ENCODE measurements at regions not wholly inside any gene's neighbourhood (a gene's known extent, or its start where the extent isn't known, plus 50 kb on each side); places are given as distances from the start of the nearest gene placed in this dataset.

DNA sequence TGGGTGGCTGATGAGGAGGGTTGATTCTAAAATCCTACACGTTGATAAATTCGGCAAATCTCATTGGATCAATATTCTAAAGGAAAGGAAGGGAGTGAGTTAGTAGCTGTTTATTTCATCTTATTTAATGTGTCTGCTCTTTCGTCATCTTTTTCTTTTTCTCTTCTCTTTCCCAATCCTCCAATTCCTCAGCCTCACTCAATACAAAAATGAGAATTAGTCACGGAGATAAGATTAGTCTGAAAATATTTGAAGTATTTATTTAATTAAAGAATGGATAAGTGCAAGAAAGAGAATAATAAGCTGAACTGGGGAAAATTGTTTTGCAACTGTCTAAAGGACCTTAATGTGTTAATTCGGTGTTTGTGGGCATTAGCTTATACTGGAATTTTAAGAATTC is 1095.1 kb downstream of the DTWD2 start (continued):
- TF ChIP-seq, protein P1, sequence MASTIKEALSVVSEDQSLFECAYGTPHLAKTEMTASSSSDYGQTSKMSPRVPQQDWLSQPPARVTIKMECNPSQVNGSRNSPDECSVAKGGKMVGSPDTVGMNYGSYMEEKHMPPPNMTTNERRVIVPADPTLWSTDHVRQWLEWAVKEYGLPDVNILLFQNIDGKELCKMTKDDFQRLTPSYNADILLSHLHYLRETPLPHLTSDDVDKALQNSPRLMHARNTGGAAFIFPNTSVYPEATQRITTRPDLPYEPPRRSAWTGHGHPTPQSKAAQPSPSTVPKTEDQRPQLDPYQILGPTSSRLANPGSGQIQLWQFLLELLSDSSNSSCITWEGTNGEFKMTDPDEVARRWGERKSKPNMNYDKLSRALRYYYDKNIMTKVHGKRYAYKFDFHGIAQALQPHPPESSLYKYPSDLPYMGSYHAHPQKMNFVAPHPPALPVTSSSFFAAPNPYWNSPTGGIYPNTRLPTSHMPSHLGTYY (CRISPR knock-in tag; IDR thresholded peaks at IDR 0.05) = no peak

DNA sequence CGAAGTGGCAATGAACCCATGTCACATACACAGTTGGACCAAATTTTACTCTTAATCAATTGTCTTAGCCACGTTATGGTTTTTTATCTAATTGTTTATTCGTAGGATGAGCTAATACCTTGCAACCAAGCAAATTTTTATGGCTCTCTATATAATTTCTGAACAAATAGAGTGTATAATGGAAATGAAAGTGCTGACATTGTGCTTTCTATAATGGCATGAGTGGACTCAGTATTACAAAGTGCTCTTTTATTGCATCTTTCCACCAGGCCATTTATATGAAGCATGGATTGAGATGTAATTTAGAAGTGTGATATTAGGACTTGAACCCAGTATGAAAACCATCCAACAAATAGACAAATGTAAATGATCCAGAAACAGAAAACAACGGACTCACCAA is 1096.0 kb downstream of the DTWD2 start:
- H3K27ac Mint-ChIP-seq = no peak overlapping the region
- ChIA-PET CTCF (no interaction called here), POLR2A (no interaction called here)
- DNase-seq (ENCODE audit: low spot score) (no peak), ATAC-seq (no peak)
- H3K4me1 Mint-ChIP-seq = peaks cover 12% of the 10 kb centered on the region
- H3K9me3 Mint-ChIP-seq = no peaks in the 10 kb centered on the region
- no peaks in the 10 kb centered on the region for H3K27me3 Mint-ChIP-seq (ENCODE audit: low read depth)
- no peaks in the 10 kb centered on the region for H3K36me3 Mint-ChIP-seq
- TF ChIP-seq SMAD4 (CRISPR knock-in tag; IDR thresholded peaks at IDR 0.05) (no peak), NFE2L1 (CRISPR knock-in tag; IDR thresholded peaks at IDR 0.05) (no peak), NR3C1 (CRISPR knock-in tag; conservative IDR thresholded peaks at IDR 0.05; ENCODE audit: low read depth) (no peak)
- TF ChIP-seq, protein P2, sequence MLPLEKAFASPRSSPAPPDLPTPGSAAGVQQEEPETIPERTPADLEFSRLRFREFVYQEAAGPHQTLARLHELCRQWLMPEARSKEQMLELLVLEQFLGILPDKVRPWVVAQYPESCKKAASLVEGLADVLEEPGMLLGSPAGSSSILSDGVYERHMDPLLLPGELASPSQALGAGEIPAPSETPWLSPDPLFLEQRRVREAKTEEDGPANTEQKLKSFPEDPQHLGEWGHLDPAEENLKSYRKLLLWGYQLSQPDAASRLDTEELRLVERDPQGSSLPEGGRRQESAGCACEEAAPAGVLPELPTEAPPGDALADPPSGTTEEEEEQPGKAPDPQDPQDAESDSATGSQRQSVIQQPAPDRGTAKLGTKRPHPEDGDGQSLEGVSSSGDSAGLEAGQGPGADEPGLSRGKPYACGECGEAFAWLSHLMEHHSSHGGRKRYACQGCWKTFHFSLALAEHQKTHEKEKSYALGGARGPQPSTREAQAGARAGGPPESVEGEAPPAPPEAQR (CRISPR knock-in tag; IDR thresholded peaks at IDR 0.05) = no peak
- TF ChIP-seq, protein P3, sequence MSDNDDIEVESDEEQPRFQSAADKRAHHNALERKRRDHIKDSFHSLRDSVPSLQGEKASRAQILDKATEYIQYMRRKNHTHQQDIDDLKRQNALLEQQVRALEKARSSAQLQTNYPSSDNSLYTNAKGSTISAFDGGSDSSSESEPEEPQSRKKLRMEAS (CRISPR knock-in tag; IDR thresholded peaks at IDR 0.05) = no peak
- TF ChIP-seq, protein P4, sequence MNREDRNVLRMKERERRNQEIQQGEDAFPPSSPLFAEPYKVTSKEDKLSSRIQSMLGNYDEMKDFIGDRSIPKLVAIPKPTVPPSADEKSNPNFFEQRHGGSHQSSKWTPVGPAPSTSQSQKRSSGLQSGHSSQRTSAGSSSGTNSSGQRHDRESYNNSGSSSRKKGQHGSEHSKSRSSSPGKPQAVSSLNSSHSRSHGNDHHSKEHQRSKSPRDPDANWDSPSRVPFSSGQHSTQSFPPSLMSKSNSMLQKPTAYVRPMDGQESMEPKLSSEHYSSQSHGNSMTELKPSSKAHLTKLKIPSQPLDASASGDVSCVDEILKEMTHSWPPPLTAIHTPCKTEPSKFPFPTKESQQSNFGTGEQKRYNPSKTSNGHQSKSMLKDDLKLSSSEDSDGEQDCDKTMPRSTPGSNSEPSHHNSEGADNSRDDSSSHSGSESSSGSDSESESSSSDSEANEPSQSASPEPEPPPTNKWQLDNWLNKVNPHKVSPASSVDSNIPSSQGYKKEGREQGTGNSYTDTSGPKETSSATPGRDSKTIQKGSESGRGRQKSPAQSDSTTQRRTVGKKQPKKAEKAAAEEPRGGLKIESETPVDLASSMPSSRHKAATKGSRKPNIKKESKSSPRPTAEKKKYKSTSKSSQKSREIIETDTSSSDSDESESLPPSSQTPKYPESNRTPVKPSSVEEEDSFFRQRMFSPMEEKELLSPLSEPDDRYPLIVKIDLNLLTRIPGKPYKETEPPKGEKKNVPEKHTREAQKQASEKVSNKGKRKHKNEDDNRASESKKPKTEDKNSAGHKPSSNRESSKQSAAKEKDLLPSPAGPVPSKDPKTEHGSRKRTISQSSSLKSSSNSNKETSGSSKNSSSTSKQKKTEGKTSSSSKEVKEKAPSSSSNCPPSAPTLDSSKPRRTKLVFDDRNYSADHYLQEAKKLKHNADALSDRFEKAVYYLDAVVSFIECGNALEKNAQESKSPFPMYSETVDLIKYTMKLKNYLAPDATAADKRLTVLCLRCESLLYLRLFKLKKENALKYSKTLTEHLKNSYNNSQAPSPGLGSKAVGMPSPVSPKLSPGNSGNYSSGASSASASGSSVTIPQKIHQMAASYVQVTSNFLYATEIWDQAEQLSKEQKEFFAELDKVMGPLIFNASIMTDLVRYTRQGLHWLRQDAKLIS (CRISPR knock-in tag; IDR thresholded peaks at IDR 0.05; ENCODE audit: borderline replicate concordance) = no peak
- TF ChIP-seq, protein P1 (CRISPR knock-in tag; IDR thresholded peaks at IDR 0.05) = no peak
- TF ChIP-seq, protein P5, sequence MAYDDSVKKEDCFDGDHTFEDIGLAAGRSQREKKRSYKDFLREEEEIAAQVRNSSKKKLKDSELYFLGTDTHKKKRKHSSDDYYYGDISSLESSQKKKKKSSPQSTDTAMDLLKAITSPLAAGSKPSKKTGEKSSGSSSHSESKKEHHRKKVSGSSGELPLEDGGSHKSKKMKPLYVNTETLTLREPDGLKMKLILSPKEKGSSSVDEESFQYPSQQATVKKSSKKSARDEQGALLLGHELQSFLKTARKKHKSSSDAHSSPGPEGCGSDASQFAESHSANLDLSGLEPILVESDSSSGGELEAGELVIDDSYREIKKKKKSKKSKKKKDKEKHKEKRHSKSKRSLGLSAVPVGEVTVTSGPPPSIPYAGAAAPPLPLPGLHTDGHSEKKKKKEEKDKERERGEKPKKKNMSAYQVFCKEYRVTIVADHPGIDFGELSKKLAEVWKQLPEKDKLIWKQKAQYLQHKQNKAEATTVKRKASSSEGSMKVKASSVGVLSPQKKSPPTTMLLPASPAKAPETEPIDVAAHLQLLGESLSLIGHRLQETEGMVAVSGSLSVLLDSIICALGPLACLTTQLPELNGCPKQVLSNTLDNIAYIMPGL (CRISPR knock-in tag; IDR thresholded peaks at IDR 0.05) = no peak
- H3K4me3 Mint-ChIP-seq = no peak overlapping the region

DNA sequence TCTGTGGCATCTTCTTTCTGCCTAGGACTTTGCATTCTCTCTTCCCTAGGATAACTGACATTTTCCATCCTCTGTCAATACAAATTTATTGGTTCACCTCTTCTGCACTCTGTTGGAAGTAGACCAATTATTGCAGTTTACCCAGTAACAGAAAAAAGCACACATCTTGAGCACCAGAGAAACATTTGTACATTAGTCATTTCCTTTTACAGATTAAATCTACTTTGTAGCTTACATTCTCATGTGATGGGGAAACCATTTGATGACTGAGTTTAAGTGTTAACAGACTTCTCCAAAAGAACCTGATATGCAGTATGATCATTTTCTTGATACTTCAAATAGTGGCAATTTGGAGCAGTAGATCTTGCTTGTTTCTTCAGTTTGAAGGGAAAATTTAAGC is 1098.8 kb downstream of the DTWD2 start:
- H3K27me3 Mint-ChIP-seq (ENCODE audit: low read depth) = no peaks in the 10 kb centered on the region
- H3K9me3 Mint-ChIP-seq = no peaks in the 10 kb centered on the region

More for the DNA sequence above, 1098.8 kb downstream of the DTWD2 start:
- TF ChIP-seq, protein P6, sequence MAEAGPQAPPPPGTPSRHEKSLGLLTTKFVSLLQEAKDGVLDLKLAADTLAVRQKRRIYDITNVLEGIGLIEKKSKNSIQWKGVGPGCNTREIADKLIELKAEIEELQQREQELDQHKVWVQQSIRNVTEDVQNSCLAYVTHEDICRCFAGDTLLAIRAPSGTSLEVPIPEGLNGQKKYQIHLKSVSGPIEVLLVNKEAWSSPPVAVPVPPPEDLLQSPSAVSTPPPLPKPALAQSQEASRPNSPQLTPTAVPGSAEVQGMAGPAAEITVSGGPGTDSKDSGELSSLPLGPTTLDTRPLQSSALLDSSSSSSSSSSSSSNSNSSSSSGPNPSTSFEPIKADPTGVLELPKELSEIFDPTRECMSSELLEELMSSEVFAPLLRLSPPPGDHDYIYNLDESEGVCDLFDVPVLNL (CRISPR knock-in tag; IDR thresholded peaks at IDR 0.05; ENCODE audit: borderline replicate concordance, low read depth) = no peak
- TF ChIP-seq, protein P7, sequence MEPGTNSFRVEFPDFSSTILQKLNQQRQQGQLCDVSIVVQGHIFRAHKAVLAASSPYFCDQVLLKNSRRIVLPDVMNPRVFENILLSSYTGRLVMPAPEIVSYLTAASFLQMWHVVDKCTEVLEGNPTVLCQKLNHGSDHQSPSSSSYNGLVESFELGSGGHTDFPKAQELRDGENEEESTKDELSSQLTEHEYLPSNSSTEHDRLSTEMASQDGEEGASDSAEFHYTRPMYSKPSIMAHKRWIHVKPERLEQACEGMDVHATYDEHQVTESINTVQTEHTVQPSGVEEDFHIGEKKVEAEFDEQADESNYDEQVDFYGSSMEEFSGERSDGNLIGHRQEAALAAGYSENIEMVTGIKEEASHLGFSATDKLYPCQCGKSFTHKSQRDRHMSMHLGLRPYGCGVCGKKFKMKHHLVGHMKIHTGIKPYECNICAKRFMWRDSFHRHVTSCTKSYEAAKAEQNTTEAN (CRISPR knock-in tag; IDR thresholded peaks at IDR 0.05) = no peak
- TF ChIP-seq ZNF138 (CRISPR knock-in tag; conservative IDR thresholded peaks at IDR 0.05) = no peak
- TF ChIP-seq ZBTB21 (CRISPR knock-in tag; IDR thresholded peaks at IDR 0.05; ENCODE audit: borderline replicate concordance) = no peak
- TF ChIP-seq ATF1 (CRISPR knock-in tag; IDR thresholded peaks at IDR 0.05) = no peak
- Mint-ChIP-seq H3K4me1 (peaks cover 12% of the 10 kb centered on the region), H3K36me3 (no peaks in the 10 kb centered on the region), H3K27ac (no peak overlapping the region), H3K4me3 (no peak overlapping the region)
- DNase-seq (ENCODE audit: low spot score) (no peak), ATAC-seq (no peak)
- ChIA-PET CTCF (no interaction called here), POLR2A (interaction anchor here (0.7 kb wide), 1 partner anchor 116 kb away, joined by 3 read pairs; no protein-coding TSS in a partner anchor)
